ENCODE measurements at regions not wholly inside any gene's neighbourhood (a gene's known extent, or its start where the extent isn't known, plus 50 kb on each side); places are given as distances from the start of the nearest gene placed in this dataset.

- SMC1A ChIA-PET (ENCODE audit: uncharacterized antibody, unreplicated experiment) = no interaction called here
- Histone ChIP-seq H3K79me2 (ENCODE audit: control insufficient read depth, insufficient read depth, low read length) (no peaks in the 10 kb centered on the region), H3K4me1 (ENCODE audit: control insufficient read depth, insufficient read depth, low read length) (no peaks in the 10 kb centered on the region), H3K27me3 (replicated peaks in 1 of 2; ENCODE audit: control insufficient read depth in 2 of 2, insufficient read depth in 2 of 2, low read length in 1 of 2) (no peaks in the 10 kb centered on the region), H3K9me3 (replicated peaks; ENCODE audit: control insufficient read depth, insufficient read depth, low read length) (no peaks in the 10 kb centered on the region), H3K27ac (ENCODE audit: control insufficient read depth, insufficient read depth) (no peak overlapping the region), H3K36me3 (ENCODE audit: control insufficient read depth in 2 of 2, insufficient read depth in 2 of 2, low read length in 1 of 2) (no peaks in the 10 kb centered on the region), H4K20me1 (ENCODE audit: control insufficient read depth, insufficient read depth) (no peaks in the 10 kb centered on the region), H3K4me2 (ENCODE audit: control insufficient read depth, insufficient read depth) (no peak overlapping the region), H2AFZ (ENCODE audit: control insufficient read depth, low read depth, low read length) (no peak overlapping the region), H3K4me3 (no peak overlapping the region), H3K9ac (ENCODE audit: control insufficient read depth, insufficient read depth, low read length) (no peak overlapping the region)
- ATAC-seq (no peak), DNase-seq (ENCODE audit: low read depth, low spot score) (no peak), FAIRE-seq (no peak)
- POLR2A ChIA-PET = no interaction called here
- TF ChIP-seq ESRRA (IDR thresholded peaks at IDR 0.05; ENCODE audit: low read length) = no peak
- TF ChIP-seq RBBP5 (conservative IDR thresholded peaks at IDR 0.05) = no peak
- no peak for TF ChIP-seq ELK1 (IDR thresholded peaks at IDR 0.05; ENCODE audit: low read depth, low read length)
- no peak for TF ChIP-seq BACH1 (IDR thresholded peaks at IDR 0.05; ENCODE audit: borderline replicate concordance)
- no peak for TF ChIP-seq YBX1 (IDR thresholded peaks at IDR 0.05)
- TF ChIP-seq SRF (IDR thresholded peaks at IDR 0.05; ENCODE audit: low read depth in 2 of 2, low read length in 2 of 2) = no peak
- no peak for TF ChIP-seq RCOR1 (conservative IDR thresholded peaks at IDR 0.05; ENCODE audit: low read depth, low read length)
- no peak for TF ChIP-seq TCF12 (IDR thresholded peaks at IDR 0.05; ENCODE audit: low read depth, low read length)
- TF ChIP-seq ZNF687 (IDR thresholded peaks at IDR 0.05) = no peak
- no peak for TF ChIP-seq ATF3 (IDR thresholded peaks at IDR 0.05; ENCODE audit: borderline replicate concordance, extremely low read depth, low read depth, low read length)
- CTCF ChIA-PET = no interaction called here
- in situ Hi-C loops (cut with MboI) (no loop called here), intact Hi-C loops (cut with micrococcal nuclease; ENCODE audit: unreplicated experiment) (no loop called here)
- RAD21 ChIA-PET (ENCODE audit: unreplicated experiment) = no interaction called here
- BruUV-seq (replicated peaks) = no TSS peak
These were observed 118.7 kb downstream of the ETNK1 start for GRCh38 chr12:22743700-22744099.
